T-helper 2 cell (primary cell): ENCODE measurements at regions not wholly inside any gene's neighbourhood (a gene's known extent, or its start where the extent isn't known, plus 50 kb on each side); places are given as distances from the start of the nearest gene placed in this dataset.
A peak's percentile ranks its signal among the peaks of the same experiment; 100 is the strongest.
"Not testable (repeated sequence)": the region's sequence is repeated elsewhere in the genome, so short reads cannot be mapped to it uniquely, and the experiment has no call there.

Experiments used
- DNase-seq, 5 experiments: peaks; one replicate each; pipeline versions ENCODE4 v3.0.0 to v3.0.0-alpha.2; 2012 to 2022

DNA sequence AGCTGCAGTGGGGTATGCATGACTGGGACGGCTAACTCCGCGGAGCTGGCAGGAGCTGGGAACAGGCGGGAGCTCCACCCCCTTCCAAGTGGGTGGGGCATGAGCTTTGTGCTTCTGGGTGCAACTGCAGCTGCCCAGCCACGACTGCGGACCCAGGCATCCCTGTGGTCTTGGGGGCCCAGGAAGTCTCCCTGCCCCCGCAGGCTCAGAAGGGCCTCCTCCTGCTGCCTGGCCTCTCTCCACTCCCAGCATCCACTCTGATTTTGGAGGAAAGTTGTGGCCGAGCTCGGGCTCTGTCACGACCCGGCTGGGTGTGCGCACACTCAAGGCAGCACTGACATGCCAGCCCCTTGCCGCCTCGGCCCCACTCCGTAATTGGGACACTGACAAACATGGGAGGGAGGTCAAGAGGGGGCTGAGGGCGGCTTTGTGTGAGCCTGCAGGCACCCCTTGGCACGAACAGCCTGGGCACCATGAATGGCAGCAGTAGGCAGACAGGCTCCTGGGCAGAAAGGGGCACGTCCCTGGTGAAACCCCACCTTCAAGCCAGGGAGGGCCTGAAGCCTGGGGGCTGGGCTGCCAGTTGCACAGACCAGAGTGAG, 822.6 kb downstream of the GLUD2 start:
- no peak for DNase-seq

DNA sequence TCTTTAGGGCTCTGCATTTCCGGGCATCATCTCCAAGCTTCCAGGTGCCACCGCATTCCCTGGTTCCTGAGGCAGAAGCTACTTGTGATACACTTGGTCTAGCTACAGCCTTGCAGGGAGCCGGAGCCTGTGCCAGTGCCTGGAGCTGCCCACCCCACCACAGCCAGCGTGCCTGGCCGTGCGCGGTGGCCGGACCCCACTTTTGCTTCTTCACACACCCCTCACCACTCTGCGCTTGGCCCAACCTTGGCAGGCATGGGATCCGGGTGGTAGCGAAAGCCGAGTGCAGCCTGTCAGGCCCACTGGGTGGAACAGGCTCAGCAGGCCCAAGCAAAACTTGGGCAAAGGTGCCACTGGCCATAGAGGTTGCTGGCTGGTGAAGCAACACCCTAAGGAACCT, 823.7 kb downstream of the GLUD2 start:
- DNase-seq: no peak

GRCh38 chrX:121876305-121876704, 828.9 kb downstream of the GLUD2 start:
- no peak for DNase-seq

DNA sequence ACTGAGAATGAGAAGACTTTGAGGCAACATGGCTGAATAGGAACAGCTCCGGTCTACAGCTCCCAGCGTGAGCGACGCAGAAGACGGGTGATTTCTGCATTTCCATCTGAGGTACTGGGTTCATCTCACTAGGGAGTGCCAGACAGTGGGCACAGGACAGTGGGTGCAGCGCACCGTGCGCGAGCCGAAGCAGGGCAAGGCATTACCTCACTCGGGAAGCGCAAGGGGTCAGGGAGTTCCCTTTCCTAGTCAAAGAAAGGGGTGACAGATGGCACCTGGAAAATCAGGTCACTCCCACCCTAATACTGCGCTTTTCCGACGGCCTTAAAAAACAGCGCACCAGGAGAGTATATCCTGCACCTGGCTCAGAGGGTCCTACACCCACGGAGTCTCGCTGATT, 829.9 kb downstream of the GLUD2 start:
- DNase-seq: not testable (repeated sequence)

DNA sequence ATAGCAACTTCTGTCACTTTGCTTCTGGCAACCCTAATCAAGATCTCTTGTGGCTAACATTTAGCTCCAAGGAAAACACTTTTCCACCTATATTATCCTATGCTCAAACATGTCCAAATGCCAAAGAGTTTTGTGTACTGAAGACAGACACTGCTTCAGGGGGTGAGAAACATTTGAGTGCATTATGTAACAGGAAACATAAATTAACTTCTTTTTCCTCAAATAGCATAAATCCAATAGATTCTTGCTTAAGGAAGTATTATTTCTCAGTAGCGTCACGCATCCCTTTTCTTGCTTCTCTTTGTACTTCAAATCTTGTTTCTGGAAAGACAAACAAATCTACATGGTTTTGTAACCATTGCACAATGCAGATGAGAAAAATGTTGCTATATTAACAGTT, 839.1 kb downstream of the GLUD2 start:
- no peak for DNase-seq

DNA sequence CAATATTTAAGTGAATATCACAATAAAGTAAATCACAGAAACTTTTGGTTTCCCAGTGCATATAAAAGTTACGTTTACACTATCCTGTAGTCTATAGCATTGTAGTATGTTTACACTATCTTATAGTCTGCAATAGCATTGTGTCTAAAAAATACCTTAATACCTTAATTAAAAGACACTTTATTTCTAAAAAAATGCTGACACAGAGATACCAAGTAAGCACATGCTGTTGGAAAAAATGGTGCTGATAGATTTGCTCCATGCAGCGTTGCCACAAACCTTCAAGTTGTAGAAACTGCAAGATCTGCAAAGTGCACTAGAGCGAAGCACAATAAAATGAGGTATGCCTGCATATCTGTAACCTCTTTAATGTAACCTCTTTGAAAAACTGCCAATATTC, 847.3 kb downstream of the GLUD2 start:
- no peak for DNase-seq

DNA sequence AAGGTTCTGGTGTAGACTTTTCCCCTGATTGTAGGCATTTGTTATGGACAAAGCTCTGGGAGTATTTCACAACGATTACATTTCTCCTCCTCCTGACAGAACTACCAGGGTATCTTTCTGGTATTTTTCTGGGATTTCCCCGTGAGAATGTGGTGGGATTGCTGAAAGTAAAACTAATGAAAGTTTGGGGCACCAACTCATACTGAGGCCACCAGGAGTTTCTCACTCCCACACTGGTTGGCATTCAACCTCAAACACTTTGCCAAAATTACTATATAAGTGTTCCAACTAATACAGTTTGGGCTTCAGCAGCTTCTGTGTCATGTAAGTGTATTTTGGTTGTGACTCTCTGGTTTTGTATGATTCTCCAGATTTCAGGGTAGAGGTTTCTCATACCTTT, 855.1 kb downstream of the GLUD2 start:
- DNase-seq: no peak

- no peak for DNase-seq
Measured at GRCh38 chrX:121903961-121904360, 856.6 kb downstream of the GLUD2 start.

DNA sequence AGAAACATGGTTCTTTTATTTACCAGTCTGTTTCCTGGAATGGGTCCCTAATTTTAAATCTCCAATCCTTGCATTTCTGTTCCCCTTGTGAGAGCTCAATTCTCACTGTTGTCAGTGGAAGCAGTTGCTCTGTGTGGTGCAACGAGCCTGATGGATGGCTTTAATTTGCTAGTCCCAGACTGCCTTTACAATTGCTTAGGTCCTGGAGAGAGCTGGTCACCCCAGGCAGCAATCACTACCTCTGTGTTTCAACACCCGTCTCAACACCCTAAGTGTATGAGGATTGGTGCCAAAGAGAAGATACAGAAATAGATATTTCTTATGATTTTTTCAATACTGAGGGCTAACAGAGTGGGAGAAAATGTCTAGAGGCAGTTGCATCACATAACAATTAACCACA, 873.8 kb downstream of the GLUD2 start:
- DNase-seq: no peak

- DNase-seq: no peak
Measured at GRCh38 chrX:121931567-121931966, 884.2 kb downstream of the GLUD2 start.

DNA sequence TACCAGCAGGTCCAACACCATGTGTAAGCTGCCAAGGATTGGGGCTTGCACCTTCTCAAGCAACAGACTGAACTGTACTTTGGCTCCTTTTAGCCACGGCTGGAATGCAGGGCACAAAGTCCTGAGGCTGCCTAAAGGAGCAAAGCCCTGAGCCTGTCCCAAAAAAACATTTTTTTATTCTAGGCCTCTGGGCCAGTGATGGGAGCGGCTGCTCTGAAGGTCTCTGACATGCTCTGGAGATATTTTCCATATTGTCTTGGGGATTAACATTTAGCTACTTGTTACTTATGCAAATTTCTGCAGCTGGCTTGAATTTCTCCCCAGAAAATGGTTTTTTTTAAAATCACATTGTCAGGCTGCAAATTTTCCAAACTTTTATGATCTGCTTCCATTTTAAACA, 885.3 kb downstream of the GLUD2 start:
- DNase-seq: no peak

GRCh38 chrX:121949041-121949760, 901.8 kb downstream of the GLUD2 start:
- no peak for DNase-seq

GRCh38 chrX:121958886-121959285, 911.5 kb downstream of the GLUD2 start:
- peak in 1 of 5 experiments; percentile 14 for DNase-seq

DNA sequence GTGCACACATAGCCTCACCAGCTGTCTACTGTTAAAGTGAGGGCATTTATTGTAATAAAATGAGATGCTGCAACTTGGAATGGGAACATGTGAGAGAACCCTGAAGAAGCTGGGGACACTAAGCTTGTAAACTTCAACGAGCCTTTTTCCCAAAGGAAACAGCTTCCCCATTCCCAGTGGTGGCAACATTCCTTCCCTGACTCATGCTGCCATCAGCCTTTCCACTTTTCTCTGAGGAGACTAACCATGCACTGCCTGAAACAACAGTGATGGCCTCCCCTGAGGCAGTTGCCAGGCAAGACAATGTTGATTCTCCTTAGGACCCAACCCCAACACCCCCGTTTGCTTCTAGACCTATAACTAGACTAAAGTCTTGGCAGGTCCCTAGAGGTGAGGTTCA, 928.3 kb downstream of the GLUD2 start:
- DNase-seq: no peak

GRCh38 chrX:121987163-121987562, 939.8 kb downstream of the GLUD2 start:
- no peak for DNase-seq

DNA sequence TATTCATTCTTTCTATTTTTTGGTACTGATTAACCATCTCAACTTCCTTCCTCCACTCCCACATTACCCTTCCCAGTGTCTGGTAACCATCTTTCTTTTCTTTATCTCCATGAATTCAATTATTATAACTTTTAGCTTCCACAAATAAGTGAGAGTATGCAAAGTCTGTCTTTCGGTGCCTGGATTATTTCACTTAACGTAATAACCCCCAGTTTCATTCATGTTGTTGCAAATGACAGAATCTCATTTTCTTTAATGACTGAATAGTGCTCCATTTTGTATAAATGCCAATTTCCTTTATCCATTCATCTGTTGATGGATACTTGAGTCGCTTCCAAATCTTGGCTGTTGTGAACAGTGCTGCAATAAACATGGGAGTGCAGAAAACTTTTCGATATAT, 940.4 kb downstream of the GLUD2 start:
- no peak for DNase-seq

- DNase-seq: no peak
Measured at GRCh38 chrX:122004127-122004526, 956.7 kb downstream of the GLUD2 start.

DNA sequence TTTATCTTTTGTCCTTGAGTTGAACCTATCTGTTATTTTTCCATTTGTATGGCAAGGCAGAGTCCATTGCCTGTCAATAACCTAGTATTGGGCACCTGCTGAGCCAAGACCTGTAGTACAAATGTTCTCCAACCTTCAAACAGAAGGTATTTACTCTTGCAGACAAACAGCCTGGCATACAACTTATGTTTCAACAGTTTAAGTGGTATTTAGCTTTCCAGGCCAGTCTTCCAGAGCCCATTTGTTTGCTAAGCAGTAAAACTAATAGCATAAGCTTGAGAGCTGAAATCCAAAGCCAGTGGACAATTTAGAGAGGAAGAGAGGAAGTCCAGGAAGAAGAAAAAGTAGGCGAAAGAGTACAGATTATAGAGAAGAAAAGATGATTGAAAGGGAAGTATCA, 979.3 kb downstream of the GLUD2 start:
- no peak for DNase-seq

DNA sequence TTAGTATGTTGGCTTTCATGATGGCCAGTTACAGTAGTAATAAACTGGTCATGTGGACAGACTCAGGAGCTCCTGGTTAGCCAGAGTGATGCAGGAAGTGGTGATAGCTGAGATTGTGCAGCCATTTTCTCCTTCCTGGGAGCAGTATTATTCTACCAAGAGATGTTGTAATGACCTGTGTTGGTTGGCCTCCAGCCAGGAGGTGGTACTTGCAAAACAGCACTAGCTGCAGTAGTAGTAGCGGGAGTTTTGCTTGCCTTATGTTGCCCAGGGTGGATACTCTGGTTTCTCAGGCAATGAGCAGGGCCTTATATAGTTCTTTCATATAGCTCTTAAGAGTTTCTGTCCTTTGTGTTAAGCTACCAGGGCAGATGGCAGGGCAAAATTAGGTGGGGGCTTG, 998.8 kb downstream of the GLUD2 start:
- no peak for DNase-seq

- no peak for DNase-seq
Measured at GRCh38 chrX:122046815-122047214, 999.4 kb downstream of the GLUD2 start.

DNA sequence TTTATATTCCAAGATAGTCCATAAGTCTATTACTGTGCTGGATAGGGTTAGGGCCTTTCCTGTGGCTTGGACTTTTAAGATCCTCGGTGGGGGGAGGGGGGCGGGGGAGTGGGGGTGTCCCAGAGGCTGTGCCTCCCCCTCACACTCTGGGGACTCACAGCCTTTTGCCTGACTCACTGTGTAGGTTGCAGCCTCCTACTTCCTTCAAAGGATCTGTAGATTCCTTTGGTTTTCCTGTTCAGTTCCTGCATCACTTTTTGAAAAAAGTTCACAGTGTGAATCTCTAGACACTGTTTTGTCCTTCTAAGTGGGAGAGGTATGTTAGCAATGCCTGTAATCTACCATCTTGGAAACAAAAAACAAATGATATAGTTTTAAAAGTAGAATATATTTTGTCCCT, 999.9 kb downstream of the GLUD2 start:
- no peak for DNase-seq

DNA sequence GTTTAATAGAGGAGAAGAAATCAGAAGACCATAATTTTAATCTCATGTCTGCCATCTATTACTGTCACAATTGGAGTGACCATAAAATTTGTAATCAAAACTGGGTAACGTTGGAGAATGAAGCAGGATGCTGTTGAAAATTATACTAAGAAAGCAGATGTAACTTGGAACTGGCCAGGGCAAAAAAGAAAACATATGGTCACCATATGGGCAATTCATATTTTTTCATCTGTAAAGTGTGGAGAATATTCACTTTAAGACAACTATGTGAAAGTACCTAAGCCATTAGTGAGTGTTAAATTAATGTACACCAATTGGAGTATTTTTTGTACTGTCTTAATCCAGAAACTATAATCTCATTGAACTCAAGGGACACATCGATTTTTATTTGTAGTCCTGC, 1008.0 kb downstream of the GLUD2 start:
- no peak for DNase-seq

DNA sequence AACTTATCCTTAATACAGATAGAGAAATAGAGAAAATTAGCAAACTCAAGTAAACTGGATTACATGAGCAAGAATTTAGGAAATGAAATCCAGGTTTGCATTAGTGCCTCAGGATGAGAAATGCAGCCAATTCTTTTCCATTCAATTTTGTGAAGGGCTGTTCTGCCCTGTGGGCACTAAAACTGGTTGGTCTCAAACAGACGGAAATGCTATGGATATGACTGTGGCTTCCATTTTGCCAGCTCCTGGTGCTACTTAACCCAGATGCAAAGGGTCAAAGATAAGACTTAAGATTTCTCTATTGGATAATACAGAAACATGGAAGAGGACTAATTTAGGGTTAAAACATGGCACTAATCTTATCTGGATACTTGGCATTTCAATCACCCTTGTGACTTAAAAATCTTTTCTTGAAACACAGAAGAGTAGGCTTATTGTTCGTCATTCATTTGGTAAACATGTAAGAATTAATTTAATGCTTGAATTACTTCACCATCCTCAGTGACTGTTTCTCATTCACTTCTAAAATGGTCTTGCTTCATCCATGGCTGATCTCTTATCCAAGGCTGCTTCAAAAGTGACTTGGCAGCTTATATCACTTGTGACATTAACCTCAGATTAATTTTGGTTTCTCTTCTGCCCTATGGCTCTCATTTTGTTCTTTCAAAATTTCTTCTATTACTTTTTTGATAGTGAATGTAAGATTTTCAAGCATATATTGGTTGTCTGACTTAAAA, 1008.7 kb downstream of the GLUD2 start:
- no peak for DNase-seq

- DNase-seq: no peak
Measured at GRCh38 chrX:122076241-122076640, 1028.8 kb downstream of the GLUD2 start.
